Heart right ventricle (tissue), 16 donors: ENCODE measurements at regions not wholly inside any gene's neighbourhood (a gene's known extent, or its start where the extent isn't known, plus 50 kb on each side); places are given as distances from the start of the nearest gene placed in this dataset.

Experiments
- ATAC-seq, 8 donors: fragments of 200-7000 bp; cut with Tn5 transposase; one replicate each; pipeline ENCODE4 v1.9.1; 2020; ENCODE audit warnings: mild to moderate bottlenecking in 8 of 8, moderate library complexity in 8 of 8, moderate number of reproducible peaks in 1 of 8
- DNase-seq, 2 donors: peaks; one replicate each; pipeline ENCODE4 v3.0.0-alpha.2; 2020
- H3K27ac ChIP-seq, 10 donors: fragments of 200-600 bp; sonication (generic) in 2 of 10; one replicate each; pipeline versions ENCODE4 v1.5.0 to v1.8.0; 2020 to 2022; ENCODE audit warnings: mild to moderate bottlenecking in 3 of 10
- H3K27me3 ChIP-seq, 7 donors: fragments of 200-600 bp; one replicate each; pipeline ENCODE4 v1.8.0; 2021 to 2022; ENCODE audit warnings: mild to moderate bottlenecking in 2 of 7
- H3K36me3 ChIP-seq, 9 donors: fragments of 200-600 bp; sonication (generic) in 1 of 9; one replicate each; pipeline versions ENCODE4 v1.5.0 to v1.8.0; 2020 to 2022; ENCODE audit warnings: mild to moderate bottlenecking in 2 of 9
- H3K4me1 ChIP-seq, 9 donors: fragments of 200-600 bp; sonication (generic) in 1 of 9; one replicate each; pipeline versions ENCODE4 v1.5.0 to v1.8.0; 2020 to 2022; ENCODE audit warnings: mild to moderate bottlenecking in 4 of 9
- H3K4me3 ChIP-seq, 10 donors: fragments of 200-600 bp; sonication (generic) in 2 of 10; one replicate each; pipeline versions ENCODE4 v1.5.0 to v1.8.0; 2020 to 2022; ENCODE audit warnings: mild to moderate bottlenecking in 7 of 10, moderate library complexity in 2 of 10
- H3K9me3 ChIP-seq, 11 donors: fragments of 200-600 bp in 10 of 11; sonication (generic) in 2 of 11; one replicate each; pipeline versions ENCODE4 v1.5.0 to v1.8.0; 2013 to 2022; ENCODE audit warnings: mild to moderate bottlenecking in 2 of 11, control low read depth in 1 of 11, moderate library complexity in 1 of 11
- CTCF ChIP-seq, 9 donors: fragments of 200-600 bp; sonication (generic) in 2 of 9; IDR thresholded peaks; one replicate each; pipeline versions ENCODE4 v1.5.0 to v1.8.0; 2021 to 2022; ENCODE audit warnings: antibody characterized with exemption in 9 of 9, mild to moderate bottlenecking in 5 of 9, moderate library complexity in 1 of 9
- WGBS, 2 donors: extraction: QIAGEN DNeasy Blood & Tissue Kit; methylation state at CpG; one replicate each; pipeline ENCODE4 v1.1.7; 2013; ENCODE audit warnings: inconsistent platforms in 1 of 2; 5-methylcytosine and 5-hydroxymethylcytosine counted together
- intact Hi-C, 10 donors: fragments of 100-400 bp; cut with DNase I; formaldehyde crosslinking; loops; one replicate each; pipeline versions ENCODE4 v1.11.1 to v1.14.2; 2022
- donor health status: Arrhythmogenic right ventricular cardiomyopathy.
- donor health status: ischemic (EF 13 %, LVEDD 7.1; RV severe dilation, severe dysfunction).
- donor health status: healthy with polysubstance abuse.
- donor health status: DM: no; HTN: yes; CAD: no.
- donor health status: DM: no; HTN: no; CAD: no.
- donor health status: ischemic (EF 25% LVEDD 6.9; RV normal size, moderate dysfunction).
- donor health status: ischemic (EF 25% LVEDD 5.7; RV mildly dilated, moderate dysfunction).
- donor health status: healthy.
- donor health status: DM: yes; HTN: yes; CAD: no.
- donor health status: Ischemic cardiomyopathy.
- donor health status: ischemic (EF 35%, LVEDD 5.7; RV mildly dilated, moderate dysfunction).
- donor health status: nonischemic (EF 11% LVEDD 7.7; RV severe dilation, severe dysfunction).
- donor health status: DM: yes; HTN: yes; CAD: no.
- donor health status: PGD.
- donor health status: ischemic (EF 29% LVEDD 5.4; RV normal size, mild dysfunction).
- donor health status: nonischemic (EF 23%, LVEDD 6.1; RV moderate dilation, normal function).

- Histone ChIP-seq H3K4me3 (no peak overlapping the region), H3K27ac (no peak overlapping the region), H3K36me3 (no peaks in the 10 kb centered on the region), H3K27me3 (no peaks in the 10 kb centered on the region), H3K9me3 (peaks cover 0 to 6% (median 0%) of the 10 kb centered on the region in 11 donors), H3K4me1 (no peaks in the 10 kb centered on the region)
- no peak for ATAC-seq
- intact Hi-C loops: no loop called here
- 85 to 88% methylated on average over 8 of the region's 8 CpGs for WGBS, 2 donors
- no peak for TF ChIP-seq CTCF (IDR thresholded peaks at IDR 0.05)
- no peak for DNase-seq
Measured at GRCh38 chr21:25214676-25215075, 392.6 kb downstream of the MRPL39 start.

GRCh38 chr21:25199944-25200343, 407.3 kb downstream of the MRPL39 start:
- Histone ChIP-seq H3K9me3 (peaks cover 0 to 15% (median 0%) of the 10 kb centered on the region in 11 donors), H3K36me3 (no peaks in the 10 kb centered on the region), H3K4me1 (no peaks in the 10 kb centered on the region), H3K4me3 (no peak overlapping the region), H3K27me3 (no peaks in the 10 kb centered on the region), H3K27ac (no peak overlapping the region)
- DNase-seq (no peak), ATAC-seq (no peak)
- WGBS, 2 donors: 81 to 89% methylated on average over 2 of the region's 2 CpGs
- no peak for TF ChIP-seq CTCF (IDR thresholded peaks at IDR 0.05)
- intact Hi-C loops: no loop called here

- Histone ChIP-seq H3K4me3 (no peak overlapping the region), H3K9me3 (peaks cover 0 to 14% (median 0%) of the 10 kb centered on the region in 11 donors), H3K36me3 (no peaks in the 10 kb centered on the region), H3K27me3 (no peaks in the 10 kb centered on the region), H3K27ac (no peak overlapping the region), H3K4me1 (peaks cover 0 to 4% (median 0%) of the 10 kb centered on the region in 9 donors)
- TF ChIP-seq CTCF (IDR thresholded peaks at IDR 0.05): no peak
- no peak for ATAC-seq
- no peak for DNase-seq
- intact Hi-C loops: no loop called here
Measured at GRCh38 chr21:25191141-25191540, 416.1 kb downstream of the MRPL39 start.

- no peak for TF ChIP-seq CTCF (IDR thresholded peaks at IDR 0.05)
- peak in 5 of 8 donors; percentile 50 to 92 (median 79) for ATAC-seq
Measured at GRCh38 chr21:25189497-25189896, 417.8 kb downstream of the MRPL39 start.

More at GRCh38 chr21:25189497-25189896, 417.8 kb downstream of the MRPL39 start:
- Histone ChIP-seq H3K36me3 (no peaks in the 10 kb centered on the region), H3K4me1 (peaks cover 0 to 4% (median 0%) of the 10 kb centered on the region in 9 donors), H3K4me3 (no peak overlapping the region), H3K9me3 (peaks cover 0 to 14% (median 0%) of the 10 kb centered on the region in 11 donors), H3K27me3 (no peaks in the 10 kb centered on the region), H3K27ac (no peak overlapping the region)
- no peak for DNase-seq
- intact Hi-C loops: no loop called here
- 43% methylated on average over 2 of the region's 2 CpGs for WGBS, 2 donors
